CD14-positive monocyte (primary cell): ENCODE measurements at regions not wholly inside any gene's neighbourhood (a gene's known extent, or its start where the extent isn't known, plus 50 kb on each side); places are given as distances from the start of the nearest gene placed in this dataset.

Source experiments
- DNase-seq, 3 donors: peaks; one replicate each; pipeline ENCODE4 v3.0.0-alpha.2; 2011 to 2022
- H2AFZ ChIP-seq: 2 replicates; pipeline ENCODE4 v1.6.0; 2012; ENCODE audit warnings: mild to moderate bottlenecking, low read depth, low read length, inconsistent platforms; ENCODE audit not compliant: insufficient read depth, poor library complexity, severe bottlenecking
- H3K27ac ChIP-seq, 2 donors: 1 replicate in 1 of 2; 2 replicates in 1 of 2; pipeline ENCODE4 v1.5.1; 2012 to 2013; ENCODE audit warnings: low read length in 2 of 2, control low read depth in 1 of 2, inconsistent platforms in 1 of 2, low read depth in 1 of 2, mild to moderate bottlenecking in 1 of 2
- H3K27me3 ChIP-seq, 2 donors: one replicate each; pipeline versions ENCODE4 v1.6.0 to v1.6.1; 2011 to 2013; ENCODE audit warnings: low read length in 2 of 2; ENCODE audit not compliant: control insufficient read depth in 2 of 2, insufficient read depth in 2 of 2
- H3K36me3 ChIP-seq, 2 donors: replicated peaks in 1 of 2; 1 replicate in 1 of 2; 2 replicates in 1 of 2; pipeline versions ENCODE4 v1.5.1 to v1.6.1; 2012 to 2013; ENCODE audit warnings: low read length in 2 of 2, control low read depth in 1 of 2, inconsistent platforms in 1 of 2, mild to moderate bottlenecking in 1 of 2; ENCODE audit not compliant: insufficient read depth in 2 of 2, control insufficient read depth in 1 of 2
- H3K4me1 ChIP-seq, 2 donors: 1 replicate in 1 of 2; 2 replicates in 1 of 2; pipeline versions ENCODE4 v1.5.1 to v1.6.1; 2012 to 2013; ENCODE audit warnings: low read length in 2 of 2, control low read depth in 1 of 2, inconsistent platforms in 1 of 2, mild to moderate bottlenecking in 1 of 2, moderate library complexity in 1 of 2; ENCODE audit not compliant: insufficient read depth in 2 of 2, control insufficient read depth in 1 of 2
- H3K4me2 ChIP-seq: replicated peaks from 2 replicates; pipeline ENCODE3; 2012; ENCODE audit warnings: low read length, moderate library complexity, mild to moderate bottlenecking; ENCODE audit not compliant: poor library complexity, severe bottlenecking; ENCODE audit errors: extremely low read depth
- H3K4me3 ChIP-seq, 3 experiments: fragments of 200-600 bp in 1 of 3; sonication (generic) in 1 of 3; replicated peaks in 1 of 3; 1 replicate in 2 of 3; 2 replicates in 1 of 3; pipeline ENCODE4 v1.5.1; 2011 to 2013; ENCODE audit warnings: low read length in 3 of 3, mild to moderate bottlenecking in 3 of 3, control low read depth in 2 of 3, low read depth in 2 of 3, inconsistent platforms in 1 of 3, moderate library complexity in 1 of 3
- H3K79me2 ChIP-seq: 2 replicates; pipeline ENCODE4 v1.6.0; 2012; ENCODE audit warnings: mild to moderate bottlenecking, control low read depth, inconsistent platforms, low read length, moderate library complexity; ENCODE audit not compliant: insufficient read depth
- H3K9ac ChIP-seq: 2 replicates; pipeline ENCODE4 v1.6.0; 2017; ENCODE audit warnings: low read length, mild to moderate bottlenecking; ENCODE audit not compliant: insufficient read depth, poor library complexity, severe bottlenecking
- H3K9me3 ChIP-seq, 2 donors: replicated peaks in 1 of 2; 1 replicate in 1 of 2; 2 replicates in 1 of 2; pipeline versions ENCODE4 v1.5.1 to v1.6.1; 2012 to 2013; ENCODE audit warnings: low read length in 2 of 2, control low read depth in 1 of 2; ENCODE audit not compliant: control insufficient read depth in 1 of 2, insufficient read depth in 1 of 2
- H4K20me1 ChIP-seq: 2 replicates; pipeline ENCODE4 v1.6.0; 2012; ENCODE audit warnings: mild to moderate bottlenecking, low read length, control low read depth, moderate library complexity; ENCODE audit not compliant: insufficient read depth
- H3K27ac Mint-ChIP-seq, 7 donors: one replicate each; pipeline ENCODE4 v1.8.0; 2020; ENCODE audit warnings: mild to moderate bottlenecking in 7 of 7, mixed read lengths in 7 of 7, moderate library complexity in 6 of 7, inconsistent platforms in 2 of 7
- H3K27me3 Mint-ChIP-seq, 3 donors: one replicate each; pipeline ENCODE4 v1.8.0; 2021 to 2022; ENCODE audit warnings: low read depth in 3 of 3, mild to moderate bottlenecking in 3 of 3, mixed read lengths in 3 of 3, moderate library complexity in 3 of 3, inconsistent platforms in 1 of 3
- H3K36me3 Mint-ChIP-seq, 2 donors: one replicate each; pipeline ENCODE4 v1.8.0; 2020; ENCODE audit warnings: mixed read lengths in 2 of 2, inconsistent platforms in 1 of 2, mild to moderate bottlenecking in 1 of 2
- H3K4me1 Mint-ChIP-seq: one replicate; pipeline ENCODE4 v1.8.0; 2020; ENCODE audit warnings: mild to moderate bottlenecking, mixed read lengths
- H3K4me3 Mint-ChIP-seq, 2 donors: one replicate each; pipeline ENCODE4 v1.8.0; 2020; ENCODE audit warnings: mild to moderate bottlenecking in 2 of 2, mixed read lengths in 2 of 2, moderate library complexity in 1 of 2
- H3K9me3 Mint-ChIP-seq, 7 donors: one replicate each; pipeline ENCODE4 v1.8.0; 2020 to 2022; ENCODE audit warnings: mixed read lengths in 7 of 7, mild to moderate bottlenecking in 6 of 7, moderate library complexity in 6 of 7, inconsistent platforms in 2 of 7
- WGBS: methylation state at CpG from one replicate; pipeline ENCODE4 v1.1.5; 2013; ENCODE audit warnings: missing lambda C conversion rate; ENCODE audit not compliant: insufficient coverage; 5-methylcytosine and 5-hydroxymethylcytosine counted together
- intact Hi-C, 2 donors: fragments of 100-400 bp; cut with micrococcal nuclease; formaldehyde crosslinking; loops; one replicate each; pipeline versions ENCODE4 v1.15.0 to v1.15.1; 2023
- TF ChIP-seq, protein P1 (sequence below): fragments of 200-600 bp; IDR thresholded peaks from one replicate; pipeline ENCODE4 v1.8.0; 2022; ENCODE audit warnings: antibody characterized with exemption, mild to moderate bottlenecking

GRCh38 chr2:37809525-37809924, 115.6 kb upstream of the RMDN2 start:
- no CpG with 5 or more reads among the region's 1 CpG for WGBS
- Histone ChIP-seq H3K9ac (no peak overlapping the region), H3K4me1 (peaks cover 20 to 21% of the 10 kb centered on the region in 2 donors), H3K9me3 (peaks cover 0 to 7% of the 10 kb centered on the region in 2 donors), H4K20me1 (no peaks in the 10 kb centered on the region), H3K36me3 (no peaks in the 10 kb centered on the region), H3K4me2 (peak overlapping the region; percentile 33), H3K4me3 (peak overlapping the region in 1 of 3 experiments; percentile 9), H2AFZ (no peak overlapping the region), H3K27me3 (no peaks in the 10 kb centered on the region), H3K79me2 (no peaks in the 10 kb centered on the region), H3K27ac (peak overlapping the region in 1 of 2 donors; percentile 58)
- Mint-ChIP-seq H3K36me3 (peaks cover 0 to 4% of the 10 kb centered on the region in 2 donors), H3K27me3 (peaks cover 0 to 2% (median 0%) of the 10 kb centered on the region in 3 donors), H3K9me3 (peaks cover 0 to 20% (median 6%) of the 10 kb centered on the region in 7 donors), H3K4me1 (peaks cover 33% of the 10 kb centered on the region), H3K27ac (peak overlapping the region in 5 of 7 donors; percentile 12 to 70 (median 47)), H3K4me3 (peak overlapping the region in 1 of 2 donors; percentile 73)
- TF ChIP-seq, protein P1, sequence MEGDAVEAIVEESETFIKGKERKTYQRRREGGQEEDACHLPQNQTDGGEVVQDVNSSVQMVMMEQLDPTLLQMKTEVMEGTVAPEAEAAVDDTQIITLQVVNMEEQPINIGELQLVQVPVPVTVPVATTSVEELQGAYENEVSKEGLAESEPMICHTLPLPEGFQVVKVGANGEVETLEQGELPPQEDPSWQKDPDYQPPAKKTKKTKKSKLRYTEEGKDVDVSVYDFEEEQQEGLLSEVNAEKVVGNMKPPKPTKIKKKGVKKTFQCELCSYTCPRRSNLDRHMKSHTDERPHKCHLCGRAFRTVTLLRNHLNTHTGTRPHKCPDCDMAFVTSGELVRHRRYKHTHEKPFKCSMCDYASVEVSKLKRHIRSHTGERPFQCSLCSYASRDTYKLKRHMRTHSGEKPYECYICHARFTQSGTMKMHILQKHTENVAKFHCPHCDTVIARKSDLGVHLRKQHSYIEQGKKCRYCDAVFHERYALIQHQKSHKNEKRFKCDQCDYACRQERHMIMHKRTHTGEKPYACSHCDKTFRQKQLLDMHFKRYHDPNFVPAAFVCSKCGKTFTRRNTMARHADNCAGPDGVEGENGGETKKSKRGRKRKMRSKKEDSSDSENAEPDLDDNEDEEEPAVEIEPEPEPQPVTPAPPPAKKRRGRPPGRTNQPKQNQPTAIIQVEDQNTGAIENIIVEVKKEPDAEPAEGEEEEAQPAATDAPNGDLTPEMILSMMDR, result peak; percentile 74
- peak in 2 of 3 donors; percentile 18 to 39 for DNase-seq
- intact Hi-C loops, result no loop called here

- peaks cover 20 to 21% of the 10 kb centered on the region in 2 donors for H3K4me1 ChIP-seq
- 71% methylated on average over 1 of the region's 2 CpGs for WGBS
- H3K27ac Mint-ChIP-seq, result peak overlapping the region in 1 of 7 donors; percentile 53
- H3K4me1 Mint-ChIP-seq, result peaks cover 35% of the 10 kb centered on the region
- peaks cover 0 to 17% (median 6%) of the 10 kb centered on the region in 7 donors for H3K9me3 Mint-ChIP-seq
- H3K27ac ChIP-seq, result peak overlapping the region in 1 of 2 donors; percentile 58
- TF ChIP-seq, protein P1, result no peak
- H4K20me1 ChIP-seq, result no peaks in the 10 kb centered on the region
- H2AFZ ChIP-seq, result no peak overlapping the region
- H3K36me3 ChIP-seq, result no peaks in the 10 kb centered on the region
- no peaks in the 10 kb centered on the region for H3K27me3 ChIP-seq
- H3K4me3 ChIP-seq, result no peak overlapping the region
- intact Hi-C loops, result no loop called here
- no peak overlapping the region for H3K4me2 ChIP-seq
- peaks cover 0 to 2% (median 0%) of the 10 kb centered on the region in 3 donors for H3K27me3 Mint-ChIP-seq
- H3K9me3 ChIP-seq, result peaks cover 0 to 7% of the 10 kb centered on the region in 2 donors
- H3K79me2 ChIP-seq, result no peaks in the 10 kb centered on the region
- no peak for DNase-seq
- no peak overlapping the region for H3K9ac ChIP-seq
- H3K36me3 Mint-ChIP-seq, result peaks cover 0 to 4% of the 10 kb centered on the region in 2 donors
- no peak overlapping the region for H3K4me3 Mint-ChIP-seq
These were observed 115.0 kb upstream of the RMDN2 start for GRCh38 chr2:37809931-37810570.
